ENCODE measurements at regions not wholly inside any gene's neighbourhood (a gene's known extent, or its start where the extent isn't known, plus 50 kb on each side); places are given as distances from the start of the nearest gene placed in this dataset.

DNA sequence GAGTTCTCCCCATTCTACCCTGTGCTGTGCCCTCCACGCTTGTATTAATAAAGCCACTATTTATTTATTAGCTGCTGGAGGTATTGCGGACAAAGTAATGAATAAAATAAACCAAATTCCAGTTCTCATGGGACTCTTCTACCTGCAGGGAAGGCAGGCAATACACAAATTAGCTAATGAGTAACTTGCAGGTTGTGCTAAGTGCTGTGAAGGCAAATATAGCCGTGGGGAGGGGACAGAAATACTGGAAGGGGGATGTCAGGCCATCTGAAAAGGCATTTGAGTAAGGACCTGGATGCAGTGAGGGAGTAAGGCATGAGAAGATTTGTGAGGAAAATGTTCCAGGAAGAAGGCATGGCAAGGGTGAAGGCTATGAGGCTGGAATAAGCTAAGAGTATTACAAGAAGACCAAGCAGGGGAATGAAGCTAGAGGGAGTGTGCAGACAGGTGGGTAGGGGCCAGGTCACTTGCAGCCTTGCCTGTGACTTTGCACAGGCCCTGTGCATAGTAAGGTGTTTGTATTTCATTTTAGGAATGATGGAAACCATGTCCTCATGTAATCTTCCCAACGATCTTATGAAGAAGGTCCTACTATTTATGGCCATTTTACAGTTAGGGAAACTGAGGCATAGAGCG lies 167.5 kb downstream of the PTPN11 start:
- TF ChIP-seq, protein P1, sequence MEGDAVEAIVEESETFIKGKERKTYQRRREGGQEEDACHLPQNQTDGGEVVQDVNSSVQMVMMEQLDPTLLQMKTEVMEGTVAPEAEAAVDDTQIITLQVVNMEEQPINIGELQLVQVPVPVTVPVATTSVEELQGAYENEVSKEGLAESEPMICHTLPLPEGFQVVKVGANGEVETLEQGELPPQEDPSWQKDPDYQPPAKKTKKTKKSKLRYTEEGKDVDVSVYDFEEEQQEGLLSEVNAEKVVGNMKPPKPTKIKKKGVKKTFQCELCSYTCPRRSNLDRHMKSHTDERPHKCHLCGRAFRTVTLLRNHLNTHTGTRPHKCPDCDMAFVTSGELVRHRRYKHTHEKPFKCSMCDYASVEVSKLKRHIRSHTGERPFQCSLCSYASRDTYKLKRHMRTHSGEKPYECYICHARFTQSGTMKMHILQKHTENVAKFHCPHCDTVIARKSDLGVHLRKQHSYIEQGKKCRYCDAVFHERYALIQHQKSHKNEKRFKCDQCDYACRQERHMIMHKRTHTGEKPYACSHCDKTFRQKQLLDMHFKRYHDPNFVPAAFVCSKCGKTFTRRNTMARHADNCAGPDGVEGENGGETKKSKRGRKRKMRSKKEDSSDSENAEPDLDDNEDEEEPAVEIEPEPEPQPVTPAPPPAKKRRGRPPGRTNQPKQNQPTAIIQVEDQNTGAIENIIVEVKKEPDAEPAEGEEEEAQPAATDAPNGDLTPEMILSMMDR (IDR thresholded peaks at IDR 0.05), result no peak
- TF ChIP-seq POLR2A (IDR thresholded peaks at IDR 0.05) (no peak), EP300 (IDR thresholded peaks at IDR 0.05) (no peak), POLR2AphosphoS5 (IDR thresholded peaks at IDR 0.05) (no peak)
- Histone ChIP-seq H3K4me1 (no peaks in the 10 kb centered on the region), H3K36me3 (no peaks in the 10 kb centered on the region), H3K27ac (no peak overlapping the region), H3K4me3 (no peak overlapping the region), H3K27me3 (no peaks in the 10 kb centered on the region), H3K9me3 (no peaks in the 10 kb centered on the region)
- DNase-seq (no peak), ATAC-seq (ENCODE audit: low FRiP score in 2 of 2) (peak in 1 of 2 donors; percentile 63)
- 59 to 67% methylated on average over 5 of the region's 5 CpGs for WGBS, 2 donors

DNA sequence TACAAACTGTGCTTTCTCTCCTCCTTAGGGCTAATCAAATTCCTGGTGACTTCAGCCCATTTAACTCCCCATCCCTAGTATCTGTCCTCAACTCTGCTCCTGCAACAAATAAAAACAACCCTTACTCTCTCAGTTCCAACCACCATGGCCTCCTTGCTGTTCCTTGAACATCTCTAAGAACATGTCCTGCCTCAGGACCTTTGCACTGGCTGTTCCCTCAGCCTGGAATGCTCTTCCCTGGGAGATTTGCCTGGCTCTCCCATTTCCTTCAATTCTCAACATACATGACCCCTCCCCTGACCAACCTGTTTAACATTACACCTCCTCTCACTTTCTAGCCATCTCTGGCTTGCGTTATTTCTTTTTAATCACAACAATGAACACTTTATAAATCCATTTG lies 170.5 kb downstream of the PTPN11 start:
- ATAC-seq (ENCODE audit: low FRiP score in 2 of 2) (no peak), DNase-seq (no peak)
- Histone ChIP-seq H3K27ac (no peak overlapping the region), H3K27me3 (no peaks in the 10 kb centered on the region), H3K4me3 (no peak overlapping the region), H3K9me3 (no peaks in the 10 kb centered on the region), H3K36me3 (no peaks in the 10 kb centered on the region), H3K4me1 (no peaks in the 10 kb centered on the region)
- TF ChIP-seq POLR2A (IDR thresholded peaks at IDR 0.05), result no peak
- TF ChIP-seq, protein P1 (IDR thresholded peaks at IDR 0.05), result no peak
- 89 to 98% methylated on average over 1 of the region's 1 CpG for WGBS, 2 donors

DNA sequence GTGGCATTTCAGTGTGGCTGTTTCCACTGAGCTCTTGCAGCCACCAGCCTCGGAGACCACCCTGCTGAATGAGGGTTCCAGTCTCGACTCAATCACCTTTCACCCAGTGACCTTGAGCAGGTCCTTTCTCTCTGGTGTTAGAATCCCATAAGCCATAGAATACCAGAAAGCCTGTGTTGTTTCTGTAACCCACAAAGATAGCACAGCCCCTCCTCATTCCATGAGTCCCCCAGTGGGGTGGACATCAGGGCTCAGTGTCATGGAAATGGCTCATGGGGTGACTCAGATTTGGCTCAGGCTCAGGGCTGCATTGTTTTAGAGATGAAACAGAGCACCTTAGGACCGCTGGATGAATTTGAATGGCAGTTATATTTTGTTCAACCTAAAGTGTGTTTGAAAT lies 171.5 kb downstream of the PTPN11 start:
- Histone ChIP-seq H3K4me1 (no peaks in the 10 kb centered on the region), H3K9me3 (no peaks in the 10 kb centered on the region), H3K27ac (no peak overlapping the region), H3K27me3 (no peaks in the 10 kb centered on the region), H3K4me3 (no peak overlapping the region), H3K36me3 (no peaks in the 10 kb centered on the region)
- ATAC-seq (ENCODE audit: low FRiP score in 2 of 2) (no peak), DNase-seq (no peak)
- TF ChIP-seq POLR2A (IDR thresholded peaks at IDR 0.05) (no peak), EP300 (IDR thresholded peaks at IDR 0.05) (no peak), POLR2AphosphoS5 (IDR thresholded peaks at IDR 0.05) (no peak)
- TF ChIP-seq, protein P1 (IDR thresholded peaks at IDR 0.05), result no peak
- WGBS, 2 donors, result 36 to 57% methylated on average over 3 of the region's 3 CpGs

DNA sequence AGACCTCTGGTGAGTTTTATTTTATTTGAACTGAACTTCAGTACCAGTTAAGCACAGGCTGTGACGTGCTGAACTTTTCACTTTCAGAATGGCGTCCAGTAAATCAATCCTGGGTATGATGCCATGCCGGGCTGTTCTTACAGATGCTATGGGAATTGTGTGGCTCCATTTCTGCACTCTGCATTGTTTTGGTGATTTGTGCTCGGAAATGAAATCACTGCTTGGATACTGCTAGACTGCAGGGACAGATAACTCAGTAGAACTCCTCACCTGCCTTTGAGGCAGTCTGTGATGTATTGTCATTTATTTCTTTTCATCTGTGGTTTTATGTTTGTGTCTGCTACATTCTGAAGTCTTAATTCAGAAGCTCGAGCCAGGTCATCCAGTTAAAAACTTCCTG lies 172.7 kb downstream of the PTPN11 start:
- H3K27ac ChIP-seq, result no peak overlapping the region
- no peaks in the 10 kb centered on the region for H3K27me3 ChIP-seq
- no peaks in the 10 kb centered on the region for H3K4me1 ChIP-seq
- no peaks in the 10 kb centered on the region for H3K36me3 ChIP-seq
- no peak overlapping the region for H3K4me3 ChIP-seq
- H3K9me3 ChIP-seq, result no peaks in the 10 kb centered on the region
- DNase-seq, result no peak
- no peak for ATAC-seq (ENCODE audit: low FRiP score in 2 of 2)
- no peak for TF ChIP-seq POLR2AphosphoS5 (IDR thresholded peaks at IDR 0.05)
- TF ChIP-seq, protein P1 (IDR thresholded peaks at IDR 0.05), result no peak
- TF ChIP-seq EP300 (IDR thresholded peaks at IDR 0.05), result no peak
- TF ChIP-seq POLR2A (IDR thresholded peaks at IDR 0.05), result no peak
- WGBS, 2 donors, result 71 to 79% methylated on average over 4 to 5 of the region's 5 CpGs

DNA sequence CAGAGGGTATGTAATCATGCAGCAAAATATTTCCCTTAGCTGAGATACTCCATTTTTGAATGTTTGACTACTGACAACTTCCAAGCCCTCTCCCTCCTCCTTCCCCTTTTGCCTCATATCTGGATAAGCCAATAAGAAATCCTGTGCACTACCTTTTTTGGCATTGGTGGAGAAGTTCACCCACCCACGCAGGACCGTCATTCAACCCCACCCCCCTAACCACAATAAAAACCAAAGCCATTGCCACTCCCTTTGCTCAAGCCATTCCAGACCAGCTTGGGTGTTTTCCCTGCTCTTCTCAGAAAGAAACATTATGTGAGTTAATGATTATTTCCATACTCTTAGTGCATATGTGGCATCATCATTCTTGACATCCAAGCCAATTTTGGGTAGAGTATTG lies 176.7 kb downstream of the PTPN11 start:
- 61 to 71% methylated on average over 2 of the region's 2 CpGs for WGBS, 2 donors
- Histone ChIP-seq H3K4me1 (peaks cover 0 to 10% (median 5%) of the 10 kb centered on the region in 4 donors), H3K27ac (no peak overlapping the region), H3K4me3 (no peak overlapping the region), H3K27me3 (no peaks in the 10 kb centered on the region), H3K9me3 (no peaks in the 10 kb centered on the region), H3K36me3 (no peaks in the 10 kb centered on the region)
- TF ChIP-seq EP300 (IDR thresholded peaks at IDR 0.05), result no peak
- no peak for TF ChIP-seq POLR2A (IDR thresholded peaks at IDR 0.05)
- TF ChIP-seq POLR2AphosphoS5 (IDR thresholded peaks at IDR 0.05), result no peak
- TF ChIP-seq, protein P1 (IDR thresholded peaks at IDR 0.05), result no peak
- DNase-seq (no peak), ATAC-seq (ENCODE audit: low FRiP score in 2 of 2) (no peak)

All from upper lobe of left lung (tissue), 6 donors.